ENCODE measurements at regions not wholly inside any gene's neighbourhood (a gene's known extent, or its start where the extent isn't known, plus 50 kb on each side); places are given as distances from the start of the nearest gene placed in this dataset.

DNA sequence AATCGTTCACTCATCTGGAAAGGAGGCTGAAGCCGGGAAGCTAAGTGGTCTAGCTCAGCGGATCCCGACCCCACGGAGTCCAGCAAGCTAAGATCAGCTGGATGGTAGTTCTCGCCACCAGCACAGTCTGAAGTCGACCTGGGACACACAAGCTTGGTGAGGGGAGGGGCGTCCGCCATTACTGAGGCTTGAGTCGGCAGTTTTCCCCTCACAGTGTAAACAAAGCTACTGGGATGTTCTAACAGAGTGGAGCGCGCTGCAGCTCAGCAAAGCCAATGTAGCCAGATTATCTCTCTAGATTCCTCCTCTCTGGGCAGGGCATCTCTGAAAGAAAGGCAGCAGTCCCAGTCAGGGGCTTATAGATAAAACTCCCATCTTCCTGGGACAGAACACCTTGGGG lies 555.4 kb downstream of the BCOR start:
- WGBS (ENCODE audit: insufficient coverage, low coverage, missing lambda C conversion rate): 10% methylated on average over 12 of the region's 12 CpGs
- FAIRE-seq (no peak), DNase-seq (ENCODE audit: extremely low read depth in 1 of 4, low spot score in 3 of 4) (peak in 1 of 4 experiments; percentile 31), ATAC-seq (peak; percentile 68)
- no TSS peak for BruUV-seq (replicated peaks)
- Histone ChIP-seq H3K4me3 (no peak overlapping the region), H3K27me3 (ENCODE audit: control insufficient read depth in 2 of 2, insufficient read depth in 2 of 2, low read length in 2 of 2) (no peaks in the 10 kb centered on the region), H2AFZ (ENCODE audit: low read depth, low read length) (peak overlapping the region; percentile 66), H3K9me1 (ENCODE audit: control insufficient read depth, insufficient read depth, low read length) (no peaks in the 10 kb centered on the region), H3K27ac (ENCODE audit: extremely low read depth, low read depth, low read length) (no peak overlapping the region), H3K4me1 (replicated peaks in 1 of 2; ENCODE audit: control insufficient read depth in 2 of 2, insufficient read depth in 2 of 2, low read length in 2 of 2) (no peaks in the 10 kb centered on the region; a peak in 1 of 5 replicates), H3K9me3 (replicated peaks; ENCODE audit: control insufficient read depth, insufficient read depth, low read depth, low read length) (no peaks in the 10 kb centered on the region), H3K4me2 (ENCODE audit: insufficient read depth, low read length) (peak overlapping the region; percentile 41), H4K20me1 (replicated peaks; ENCODE audit: control insufficient read depth, insufficient read depth, low read length) (no peaks in the 10 kb centered on the region), H3K36me3 (ENCODE audit: control insufficient read depth, insufficient read depth, low read length) (no peaks in the 10 kb centered on the region), H3K79me2 (ENCODE audit: control insufficient read depth, insufficient read depth, low read length) (no peaks in the 10 kb centered on the region), H3K9ac (ENCODE audit: insufficient read depth in 1 of 2, low read depth in 2 of 2, low read length in 2 of 2) (no peak overlapping the region)
- intact Hi-C loops (cut with micrococcal nuclease) (no loop called here), in situ Hi-C loops (cut with MboI) (no loop called here)
- ChIA-PET POLR2A (no interaction called here), CTCF (ENCODE audit: low intra/inter-chr PET ratio) (no interaction called here)
- TF ChIP-seq TAL1 (IDR thresholded peaks at IDR 0.05): peak; percentile 14; the same call in 1 of the 2 replicates
- TF ChIP-seq ZFPM2 (CRISPR knock-in tag; IDR thresholded peaks at IDR 0.05): no peak
- TF ChIP-seq, protein P1, sequence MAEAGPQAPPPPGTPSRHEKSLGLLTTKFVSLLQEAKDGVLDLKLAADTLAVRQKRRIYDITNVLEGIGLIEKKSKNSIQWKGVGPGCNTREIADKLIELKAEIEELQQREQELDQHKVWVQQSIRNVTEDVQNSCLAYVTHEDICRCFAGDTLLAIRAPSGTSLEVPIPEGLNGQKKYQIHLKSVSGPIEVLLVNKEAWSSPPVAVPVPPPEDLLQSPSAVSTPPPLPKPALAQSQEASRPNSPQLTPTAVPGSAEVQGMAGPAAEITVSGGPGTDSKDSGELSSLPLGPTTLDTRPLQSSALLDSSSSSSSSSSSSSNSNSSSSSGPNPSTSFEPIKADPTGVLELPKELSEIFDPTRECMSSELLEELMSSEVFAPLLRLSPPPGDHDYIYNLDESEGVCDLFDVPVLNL (CRISPR knock-in tag; IDR thresholded peaks at IDR 0.05; ENCODE audit: low read depth): no peak
- no peak for TF ChIP-seq ZNF436 (CRISPR knock-in tag; IDR thresholded peaks at IDR 0.05)
- no peak for TF ChIP-seq ZNF583 (CRISPR knock-in tag; IDR thresholded peaks at IDR 0.05)
- TF ChIP-seq RBM15 (IDR thresholded peaks at IDR 0.05; ENCODE audit: insufficient read depth, low read length): no peak
- no peak for TF ChIP-seq ZNF57 (CRISPR knock-in tag; IDR thresholded peaks at IDR 0.05)
- no peak for TF ChIP-seq RBFOX2 (IDR thresholded peaks at IDR 0.05; ENCODE audit: low read depth, low read length)
- no peak for TF ChIP-seq FOXA1 (IDR thresholded peaks at IDR 0.05; ENCODE audit: borderline replicate concordance)
- no peak for TF ChIP-seq MTA3 (IDR thresholded peaks at IDR 0.05; ENCODE audit: borderline replicate concordance)
- TF ChIP-seq FOXK2 (conservative IDR thresholded peaks at IDR 0.05 in 1 of 2, IDR thresholded peaks at IDR 0.05 in 1 of 2; ENCODE audit: low read depth in 2 of 2): 0 out of 4 replicates have a peak, but pooled peaks of 1 of the 2 experiments have one; percentile 39
- no peak for TF ChIP-seq ARID4B (CRISPR knock-in tag; IDR thresholded peaks at IDR 0.05)
- TF ChIP-seq CBFA2T2 (conservative IDR thresholded peaks at IDR 0.05): 0 out of 2 replicates have a peak, but pooled peaks have one; percentile 18
- no peak for TF ChIP-seq TEAD2 (tag; IDR thresholded peaks at IDR 0.05)
- TF ChIP-seq NR2C2 (CRISPR knock-in tag; IDR thresholded peaks at IDR 0.05): no peak
- TF ChIP-seq NR2C2 (tag; IDR thresholded peaks at IDR 0.05): no peak
- no peak for TF ChIP-seq MAZ (CRISPR knock-in tag; conservative IDR thresholded peaks at IDR 0.05 in 1 of 2, IDR thresholded peaks at IDR 0.05 in 1 of 2)
- TF ChIP-seq TFAP4 (CRISPR knock-in tag; IDR thresholded peaks at IDR 0.05; ENCODE audit: borderline replicate concordance): no peak
